H1 (cell line): ENCODE measurements at regions not wholly inside any gene's neighbourhood (a gene's known extent, or its start where the extent isn't known, plus 50 kb on each side); places are given as distances from the start of the nearest gene placed in this dataset.

Experiments used
- CTCF ChIA-PET: fragments of 300-600 bp; sonication (Branson Sonifier 250); formaldehyde crosslinking; loops from one replicate; lab custom pipeline; 2021; ENCODE audit not compliant: partially characterized antibody; lab: Charles Lee
- POLR2A ChIA-PET: fragments of 300-600 bp; sonication (Branson Sonifier 250); formaldehyde crosslinking; loops from one replicate; lab custom pipeline; 2021; ENCODE audit warnings: inconsistent platforms; ENCODE audit not compliant: partially characterized antibody; lab: Charles Lee
- DNase-seq, 2 experiments: peaks; one replicate each; pipeline versions ENCODE4 v3.0.0 to v3.0.0-alpha.2; 2010 to 2022; ENCODE audit warnings: low spot score in 2 of 2, low read depth in 1 of 2, mixed read lengths in 1 of 2
- FAIRE-seq: peaks from 2 replicates; lab custom pipeline; 2011; peaks lifted over from hg19 to GRCh38; lab: Jason Lieb, UNC
- H2AFZ ChIP-seq: 2 replicates; pipeline ENCODE4 v1.8.1; 2012; ENCODE audit warnings: low read length, inconsistent platforms
- H2AK5ac ChIP-seq: 2 replicates; pipeline ENCODE4 v1.6.1; 2013; ENCODE audit warnings: low read depth, low read length
- H2BK120ac ChIP-seq: replicated peaks from 2 replicates; pipeline ENCODE3; 2013; ENCODE audit warnings: low read depth, low read length, inconsistent platforms
- H2BK12ac ChIP-seq: 2 replicates; pipeline ENCODE4 v1.6.1; 2013; ENCODE audit warnings: low read depth, low read length
- H2BK15ac ChIP-seq: 2 replicates; pipeline ENCODE4 v1.6.1; 2013; ENCODE audit warnings: low read length
- H2BK20ac ChIP-seq: 2 replicates; pipeline ENCODE4 v1.6.1; 2013; ENCODE audit warnings: low read length
- H2BK5ac ChIP-seq: 2 replicates; pipeline ENCODE4 v1.6.1; 2013; ENCODE audit warnings: low read depth, low read length
- H3K14ac ChIP-seq: 2 replicates; pipeline ENCODE4 v1.6.1; 2013; ENCODE audit warnings: inconsistent platforms; ENCODE audit not compliant: insufficient read length
- H3K18ac ChIP-seq: 2 replicates; pipeline ENCODE4 v1.6.1; 2013; ENCODE audit warnings: low read length; ENCODE audit errors: extremely low read depth
- H3K23ac ChIP-seq: 2 replicates; pipeline ENCODE4 v1.6.1; 2013; ENCODE audit warnings: inconsistent platforms; ENCODE audit not compliant: insufficient read length
- H3K23me2 ChIP-seq: 2 replicates; pipeline ENCODE4 v1.6.1; 2013; ENCODE audit warnings: low read depth, low read length
- H3K27ac ChIP-seq: 2 replicates; pipeline ENCODE4 v1.6.1; 2011; ENCODE audit warnings: low read depth, low read length, inconsistent platforms
- H3K27me3 ChIP-seq, 4 experiments: replicated peaks in 1 of 4; 1 replicate in 1 of 4; 2 replicates in 3 of 4; pipeline versions ENCODE4 v1.6.1 to v1.8.1; 2011 to 2013; ENCODE audit warnings: low read length in 3 of 4, mild to moderate bottlenecking in 3 of 4, inconsistent platforms in 2 of 4, mixed read lengths in 2 of 4, moderate library complexity in 1 of 4; ENCODE audit not compliant: control insufficient read depth in 3 of 4, insufficient read depth in 3 of 4; ENCODE audit errors: extremely low read depth in 1 of 4
- H3K36me3 ChIP-seq, 4 experiments: 2 replicates each; pipeline versions ENCODE4 v1.6.1 to v1.8.1; 2011 to 2013; ENCODE audit warnings: mild to moderate bottlenecking in 4 of 4, low read length in 3 of 4, moderate library complexity in 2 of 4, control low read depth in 1 of 4, inconsistent platforms in 1 of 4; ENCODE audit not compliant: insufficient read depth in 4 of 4, control insufficient read depth in 2 of 4
- H3K4ac ChIP-seq: replicated peaks from 2 replicates; pipeline ENCODE3; 2013; ENCODE audit warnings: low read length, low read depth, mixed read lengths, inconsistent platforms; ENCODE audit not compliant: insufficient read length
- H3K4me1 ChIP-seq, 4 experiments: replicated peaks in 1 of 4; 1 replicate in 1 of 4; 2 replicates in 3 of 4; pipeline versions ENCODE4 v1.6.1 to v1.8.1; 2011 to 2013; ENCODE audit warnings: low read length in 3 of 4, inconsistent platforms in 2 of 4, mixed read lengths in 1 of 4; ENCODE audit not compliant: insufficient read depth in 4 of 4, control insufficient read depth in 3 of 4
- H3K4me2 ChIP-seq, 2 experiments: 2 replicates each; pipeline versions ENCODE4 v1.6.1 to v1.8.1; 2011 to 2013; ENCODE audit warnings: low read depth in 2 of 2, low read length in 2 of 2, control low read depth in 1 of 2, inconsistent platforms in 1 of 2, mild to moderate bottlenecking in 1 of 2; ENCODE audit not compliant: insufficient read depth in 1 of 2
- H3K4me3 ChIP-seq, 4 experiments: fragments of 200-600, 300-600 bp in 1 of 4; sonication (generic), shearing (Covaris generic), sonication (Bioruptor Twin) in 1 of 4; 2 replicates each; pipeline versions ENCODE4 v1.5.1 to v1.8.1; 2011 to 2016; ENCODE audit warnings: low read length in 4 of 4, low read depth in 3 of 4, control low read depth in 2 of 4, inconsistent platforms in 2 of 4, mild to moderate bottlenecking in 2 of 4, mixed read lengths in 1 of 4, moderate library complexity in 1 of 4; ENCODE audit not compliant: insufficient read depth in 2 of 4; ENCODE audit errors: extremely low read depth in 1 of 4
- H3K56ac ChIP-seq: replicated peaks from 2 replicates; pipeline ENCODE3; 2013; ENCODE audit warnings: low read depth, mild to moderate bottlenecking, mixed read lengths, low read length, inconsistent platforms; ENCODE audit not compliant: insufficient read length
- H3K79me1 ChIP-seq: 2 replicates; pipeline ENCODE4 v1.6.1; 2013; ENCODE audit warnings: low read depth, low read length, control low read depth
- H3K79me2 ChIP-seq, 2 experiments: 2 replicates each; pipeline versions ENCODE4 v1.6.1 to v1.8.1; 2012 to 2013; ENCODE audit warnings: low read length in 2 of 2, mild to moderate bottlenecking in 2 of 2, inconsistent platforms in 1 of 2; ENCODE audit not compliant: insufficient read depth in 2 of 2, control insufficient read depth in 1 of 2
- H3K9ac ChIP-seq, 4 experiments: replicated peaks in 1 of 4; 1 replicate in 1 of 4; 2 replicates in 3 of 4; pipeline versions ENCODE4 v1.6.1 to v1.8.1; 2011 to 2013; ENCODE audit warnings: low read depth in 3 of 4, low read length in 3 of 4, control low read depth in 2 of 4, mild to moderate bottlenecking in 2 of 4, moderate library complexity in 2 of 4, inconsistent platforms in 1 of 4; ENCODE audit errors: extremely low read depth in 1 of 4
- H3K9me3 ChIP-seq, 2 experiments: 2 replicates each; pipeline versions ENCODE4 v1.6.1 to v1.8.1; 2012 to 2013; ENCODE audit warnings: mild to moderate bottlenecking in 2 of 2, moderate library complexity in 2 of 2, control low read depth in 1 of 2, inconsistent platforms in 1 of 2, low read depth in 1 of 2, low read length in 1 of 2, mixed read lengths in 1 of 2; ENCODE audit not compliant: insufficient read depth in 2 of 2
- H4K20me1 ChIP-seq, 2 experiments: replicated peaks in 1 of 2; 2 replicates each; pipeline versions ENCODE3 to v1.8.1; 2011 to 2013; ENCODE audit warnings: inconsistent platforms in 2 of 2, low read length in 2 of 2, mild to moderate bottlenecking in 1 of 2; ENCODE audit not compliant: insufficient read depth in 2 of 2, control insufficient read depth in 1 of 2
- H4K5ac ChIP-seq: 2 replicates; pipeline ENCODE4 v1.6.1; 2013; ENCODE audit warnings: low read length, low read depth, mixed read lengths, inconsistent platforms; ENCODE audit not compliant: insufficient read length
- H4K8ac ChIP-seq: 2 replicates; pipeline ENCODE4 v1.8.0; 2013; ENCODE audit warnings: mild to moderate bottlenecking, moderate library complexity, low read length, inconsistent platforms; ENCODE audit not compliant: insufficient read depth; ENCODE audit errors: extremely low read depth
- H4K91ac ChIP-seq: replicated peaks from 2 replicates; pipeline ENCODE3; 2013; ENCODE audit warnings: low read length, mixed read lengths, inconsistent platforms; ENCODE audit not compliant: insufficient read length
- BCL11A ChIP-seq, 2 experiments: IDR thresholded peaks; one replicate each; pipeline ENCODE4 v1.6.1; 2011; ENCODE audit warnings: low read depth in 2 of 2, low read length in 2 of 2, mild to moderate bottlenecking in 2 of 2
- CTBP2 ChIP-seq: IDR thresholded peaks from 2 replicates; pipeline ENCODE4 v1.7.0; 2011; ENCODE audit warnings: borderline replicate concordance, mild to moderate bottlenecking, moderate library complexity, mixed read lengths, low read length; ENCODE audit not compliant: insufficient read depth, insufficient read length
- HDAC2 ChIP-seq, 2 experiments: fragments of 300-600 bp in 1 of 2; sonication (generic) in 1 of 2; IDR thresholded peaks; 2 replicates each; pipeline ENCODE4 v1.6.1; 2011 to 2012; ENCODE audit warnings: low read depth in 2 of 2, low read length in 2 of 2, mild to moderate bottlenecking in 2 of 2, moderate library complexity in 2 of 2, borderline replicate concordance in 1 of 2, inconsistent platforms in 1 of 2
- SP2 ChIP-seq: IDR thresholded peaks from 2 replicates; pipeline ENCODE4 v1.6.1; 2012; ENCODE audit warnings: mild to moderate bottlenecking, low read length, inconsistent platforms
- whole genome bisulfite sequencing, 2 experiments: shearing (Covaris generic) in 1 of 2; methylation state at CpG; one replicate each; pipeline versions ENCODE4 v1.1.6 to v1.1.7; 2013 to 2015; ENCODE audit warnings: low lambda C conversion rate in 2 of 2, mixed read lengths in 2 of 2, inconsistent platforms in 1 of 2, low coverage in 1 of 2, missing lambda C conversion rate in 1 of 2; ENCODE audit not compliant: insufficient replicate concordance in 2 of 2, insufficient coverage in 1 of 2, insufficient read length in 1 of 2; ENCODE audit errors: extremely low coverage in 1 of 2, missing lambda C conversion rate in 1 of 2; 5-methylcytosine and 5-hydroxymethylcytosine counted together

GRCh38 chr1:157348538-157349480, 203.5 kb downstream of the FCRL5 start:
- CTCF ChIA-PET: interaction anchor here (1.0 kb wide), 1 partner anchor 10 kb away, joined by 3 read pairs; no protein-coding TSS in a partner anchor
- Histone ChIP-seq H3K36me3 (no peaks in the 10 kb centered on the region), H2BK15ac (no peak overlapping the region), H3K14ac (no peak overlapping the region), H3K27me3 (no peaks in the 10 kb centered on the region; a peak in 1 of 7 replicates), H3K27ac (no peak overlapping the region), H3K79me2 (no peaks in the 10 kb centered on the region)
- TF ChIP-seq BCL11A (IDR thresholded peaks at IDR 0.05; ENCODE audit: low read depth in 2 of 2, low read length in 2 of 2) (no peak), HDAC2 (IDR thresholded peaks at IDR 0.05; ENCODE audit: borderline replicate concordance in 1 of 2, low read depth in 2 of 2, low read length in 2 of 2) (no peak), CTBP2 (no peak), SP2 (no peak)
- TF ChIP-seq, all 59 proteins: peak for 0
- Histone ChIP-seq H4K5ac (no peak overlapping the region), H3K23ac (no peak overlapping the region), H3K4me1 (no peaks in the 10 kb centered on the region), H3K18ac (no peak overlapping the region), H3K9me3 (0 out of 4 replicates have a peak, but pooled peaks cover 0 to 4% of the 10 kb centered on the region in 2 experiments), H2BK12ac (no peak overlapping the region), H2AK5ac (no peak overlapping the region), H3K4ac (no peak overlapping the region), H3K9ac (no peak overlapping the region), H4K8ac (no peak overlapping the region), H3K56ac (no peak overlapping the region), H2BK120ac (no peak overlapping the region), H3K23me2 (no peaks in the 10 kb centered on the region), H2AFZ (no peak overlapping the region), H4K20me1 (no peaks in the 10 kb centered on the region), H3K4me3 (no peak overlapping the region), H3K79me1 (no peaks in the 10 kb centered on the region), H4K91ac (no peak overlapping the region), H2BK20ac (no peak overlapping the region), H2BK5ac (no peak overlapping the region), H3K4me2 (no peak overlapping the region)
- DNase-seq (no peak), FAIRE-seq (no peak)
- WGBS, 2 experiments: 89% methylated on average over 4 of the region's 4 CpGs; no CpG with 5 or more reads in 1 of the 2 experiments
- POLR2A ChIA-PET: no interaction called here
